ENCODE measurements at regions not wholly inside any gene's neighbourhood (a gene's known extent, or its start where the extent isn't known, plus 50 kb on each side); places are given as distances from the start of the nearest gene placed in this dataset.
"Not testable (repeated sequence)": the region's sequence is repeated elsewhere in the genome, so short reads cannot be mapped to it uniquely, and the experiment has no call there.

GRCh38 chr9:75372499-75373268 is 284.4 kb downstream of the OSTF1 start:
- Mint-ChIP-seq H3K9me3 (peaks cover 0 to 5% (median 2%) of the 10 kb centered on the region in 5 donors), H3K27me3 (peaks cover 2 to 4% of the 10 kb centered on the region in 2 donors), H3K4me1 (no peaks in the 10 kb centered on the region), H3K4me3 (no peak overlapping the region), H3K36me3 (no peaks in the 10 kb centered on the region), H3K27ac (no peak overlapping the region)
- Histone ChIP-seq H3K4me3 (ENCODE audit: low read length) (no peak overlapping the region), H3K27me3 (ENCODE audit: insufficient read depth, low read length, poor library complexity, severe bottlenecking) (no peaks in the 10 kb centered on the region), H3K36me3 (ENCODE audit: insufficient read depth, low read length) (no peaks in the 10 kb centered on the region), H3K4me1 (ENCODE audit: insufficient read depth, low read length) (no peaks in the 10 kb centered on the region), H3K9me3 (ENCODE audit: low read length) (no peaks in the 10 kb centered on the region), H3K27ac (ENCODE audit: low read depth, low read length) (no peak overlapping the region)
- no peak for DNase-seq
- CTCF ChIA-PET: no interaction called here
- POLR2A ChIA-PET: no interaction called here

DNA sequence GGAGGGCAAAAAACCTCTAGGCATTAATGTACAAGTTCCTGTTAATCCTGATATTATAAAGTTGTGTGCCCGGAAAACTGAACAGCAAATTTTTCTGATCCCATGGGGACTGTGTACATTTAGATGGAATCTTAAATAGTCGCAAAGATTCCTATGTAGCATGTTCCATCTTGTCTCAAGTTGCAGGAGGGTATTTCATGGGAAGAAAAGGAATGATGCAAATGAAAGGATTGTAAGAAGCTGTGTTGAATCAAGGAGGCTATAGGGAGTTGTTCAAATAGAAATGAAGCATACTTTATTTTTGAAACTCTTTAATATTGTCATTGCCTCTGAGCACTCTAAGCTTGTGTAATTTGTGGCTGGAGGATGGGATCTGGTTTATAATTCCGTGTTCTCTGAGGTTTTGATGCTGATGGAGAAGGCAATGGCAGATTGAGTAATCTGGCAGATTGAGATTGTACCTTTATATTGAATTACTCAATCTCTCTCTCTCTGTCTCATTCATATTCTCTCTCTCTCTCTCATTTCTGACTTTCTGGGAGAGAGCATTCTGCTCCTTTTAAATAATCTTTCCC is 288.5 kb downstream of the OSTF1 start:
- no peak overlapping the region for H3K27ac ChIP-seq (ENCODE audit: low read depth, low read length)
- DNase-seq: no peak
- no peak overlapping the region for H3K4me3 ChIP-seq (ENCODE audit: low read length)
- Mint-ChIP-seq H3K9me3 (peaks cover 0 to 6% (median 4%) of the 10 kb centered on the region in 5 donors), H3K27me3 (peaks cover 2 to 4% of the 10 kb centered on the region in 2 donors), H3K4me1 (no peaks in the 10 kb centered on the region), H3K36me3 (peaks cover 0 to 1% (median 0%) of the 10 kb centered on the region in 3 donors), H3K27ac (no peak overlapping the region), H3K4me3 (no peak overlapping the region)
- ChIA-PET POLR2A (no interaction called here), CTCF (no interaction called here)
- no peaks in the 10 kb centered on the region for H3K36me3 ChIP-seq (ENCODE audit: insufficient read depth, low read length)
- no peaks in the 10 kb centered on the region for H3K9me3 ChIP-seq (ENCODE audit: low read length)
- no peaks in the 10 kb centered on the region for H3K4me1 ChIP-seq (ENCODE audit: insufficient read depth, low read length)
- H3K27me3 ChIP-seq (ENCODE audit: insufficient read depth, low read length, poor library complexity, severe bottlenecking): no peaks in the 10 kb centered on the region

DNA sequence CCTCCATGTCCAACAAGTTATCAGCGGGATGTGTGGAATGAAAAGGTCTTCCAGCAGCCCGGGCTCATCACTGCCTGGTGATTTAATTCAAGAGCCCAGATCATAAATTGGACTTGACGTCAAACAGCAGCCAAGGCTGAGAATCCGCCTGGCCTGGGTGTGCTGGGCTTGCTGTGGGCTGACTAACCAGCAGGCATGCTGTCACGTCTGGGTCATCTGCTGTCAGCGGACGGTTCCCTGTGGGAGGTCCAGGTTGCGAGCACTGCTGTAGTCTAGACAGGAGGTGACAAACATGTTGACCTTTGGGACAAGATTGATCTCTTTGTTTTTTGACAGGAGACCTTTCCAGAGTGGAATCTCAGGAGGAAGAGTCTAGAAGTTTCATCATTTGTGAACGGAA is 289.7 kb downstream of the OSTF1 start:
- H3K27ac ChIP-seq (ENCODE audit: low read depth, low read length): no peak overlapping the region
- H3K9me3 Mint-ChIP-seq: peaks cover 0 to 11% (median 4%) of the 10 kb centered on the region in 5 donors
- ChIA-PET CTCF (no interaction called here), POLR2A (no interaction called here)
- H3K9me3 ChIP-seq (ENCODE audit: low read length): no peaks in the 10 kb centered on the region
- no peak overlapping the region for H3K4me3 ChIP-seq (ENCODE audit: low read length)
- H3K27me3 Mint-ChIP-seq: peaks cover 2 to 4% of the 10 kb centered on the region in 2 donors
- H3K36me3 ChIP-seq (ENCODE audit: insufficient read depth, low read length): no peaks in the 10 kb centered on the region
- no peak overlapping the region for H3K4me3 Mint-ChIP-seq
- H3K4me1 ChIP-seq (ENCODE audit: insufficient read depth, low read length): no peaks in the 10 kb centered on the region
- H3K27me3 ChIP-seq (ENCODE audit: insufficient read depth, low read length, poor library complexity, severe bottlenecking): no peaks in the 10 kb centered on the region
- no peak overlapping the region for H3K27ac Mint-ChIP-seq
- DNase-seq: no peak
- H3K36me3 Mint-ChIP-seq: peaks cover 0 to 1% (median 0%) of the 10 kb centered on the region in 3 donors
- no peaks in the 10 kb centered on the region for H3K4me1 Mint-ChIP-seq

- Histone ChIP-seq H3K4me1 (ENCODE audit: insufficient read depth, low read length) (no peaks in the 10 kb centered on the region), H3K27ac (ENCODE audit: low read depth, low read length) (no peak overlapping the region), H3K4me3 (ENCODE audit: low read length) (no peak overlapping the region), H3K9me3 (ENCODE audit: low read length) (no peaks in the 10 kb centered on the region), H3K36me3 (ENCODE audit: insufficient read depth, low read length) (no peaks in the 10 kb centered on the region), H3K27me3 (ENCODE audit: insufficient read depth, low read length, poor library complexity, severe bottlenecking) (no peaks in the 10 kb centered on the region)
- H3K27ac Mint-ChIP-seq: no peak overlapping the region
- H3K9me3 Mint-ChIP-seq: peaks cover 0 to 11% (median 7%) of the 10 kb centered on the region in 5 donors
- ChIA-PET CTCF (no interaction called here), POLR2A (no interaction called here)
- H3K4me1 Mint-ChIP-seq: no peaks in the 10 kb centered on the region
- H3K4me3 Mint-ChIP-seq: no peak overlapping the region
- DNase-seq: no peak
- H3K27me3 Mint-ChIP-seq: peaks cover 2 to 4% of the 10 kb centered on the region in 2 donors
- peaks cover 0 to 1% (median 0%) of the 10 kb centered on the region in 3 donors for H3K36me3 Mint-ChIP-seq
Observed at GRCh38 chr9:75378926-75379325, 290.6 kb downstream of the OSTF1 start.

DNA sequence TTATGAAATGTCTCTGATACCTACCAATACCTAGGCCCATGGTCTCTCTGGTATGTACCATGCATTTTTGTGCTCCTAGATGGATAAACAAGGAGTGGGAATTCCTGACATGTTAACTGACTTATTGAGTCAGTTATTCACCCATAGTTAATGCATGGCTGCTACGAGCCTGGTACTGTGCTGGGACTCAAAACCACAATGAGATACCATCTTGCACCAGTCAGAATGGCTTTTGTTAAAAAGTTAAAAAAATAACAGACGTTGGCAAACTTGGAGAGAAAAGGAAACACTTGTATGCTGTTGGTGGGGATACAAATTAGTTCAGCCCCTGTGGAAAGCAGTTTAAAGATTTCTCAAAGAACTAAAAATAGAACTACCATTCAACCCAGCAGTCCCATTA is 293.8 kb downstream of the OSTF1 start:
- H3K27me3 ChIP-seq (ENCODE audit: insufficient read depth, low read length, poor library complexity, severe bottlenecking): no peaks in the 10 kb centered on the region
- H3K36me3 ChIP-seq (ENCODE audit: insufficient read depth, low read length): no peaks in the 10 kb centered on the region
- H3K4me3 ChIP-seq (ENCODE audit: low read length): no peak overlapping the region
- Mint-ChIP-seq H3K4me3 (no peak overlapping the region), H3K27me3 (peaks cover 0 to under 1% of the 10 kb centered on the region in 2 donors), H3K36me3 (peaks cover 0 to 1% (median 0%) of the 10 kb centered on the region in 3 donors), H3K4me1 (no peaks in the 10 kb centered on the region), H3K27ac (no peak overlapping the region), H3K9me3 (peaks cover 5 to 22% (median 16%) of the 10 kb centered on the region in 5 donors)
- H3K27ac ChIP-seq (ENCODE audit: low read depth, low read length): no peak overlapping the region
- H3K4me1 ChIP-seq (ENCODE audit: insufficient read depth, low read length): no peaks in the 10 kb centered on the region
- ChIA-PET CTCF (no interaction called here), POLR2A (no interaction called here)
- DNase-seq: no peak
- H3K9me3 ChIP-seq (ENCODE audit: low read length): peaks cover 3% of the 10 kb centered on the region

DNA sequence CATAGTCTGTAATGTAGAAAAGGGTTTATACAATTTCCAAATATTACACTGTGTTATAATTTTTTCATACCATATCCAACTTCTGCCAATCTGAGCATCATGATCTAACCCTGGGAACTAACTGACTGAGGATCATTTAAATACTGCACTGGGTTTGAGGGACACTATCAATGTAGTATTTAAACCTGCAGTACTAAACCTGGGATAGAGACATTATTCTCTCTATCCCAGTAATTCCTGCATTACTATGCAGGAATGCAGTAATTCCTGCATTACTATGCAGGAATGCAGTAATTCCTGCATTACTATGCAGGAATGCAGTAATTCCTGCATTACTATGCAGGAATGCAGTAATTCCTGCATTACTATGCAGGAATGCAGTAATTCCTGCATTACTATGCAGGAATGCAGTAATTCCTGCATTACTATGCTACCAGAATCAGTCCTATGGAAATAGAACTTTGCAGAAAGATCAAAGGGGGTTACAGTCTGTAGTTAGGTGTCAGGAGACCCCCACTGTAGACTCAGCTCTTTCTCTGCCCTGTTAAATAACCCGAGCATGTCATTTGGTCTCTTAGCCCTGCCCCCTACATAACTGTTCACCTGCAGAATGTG is 295.2 kb downstream of the OSTF1 start:
- CTCF ChIA-PET, DNase-seq, H3K27ac Mint-ChIP-seq: not testable (repeated sequence)

GRCh38 chr9:75385236-75385635 is 296.9 kb downstream of the OSTF1 start:
- H3K27ac Mint-ChIP-seq: no peak overlapping the region
- H3K27me3 ChIP-seq (ENCODE audit: insufficient read depth, low read length, poor library complexity, severe bottlenecking): no peaks in the 10 kb centered on the region
- POLR2A ChIA-PET: no interaction called here
- no peak overlapping the region for H3K4me3 Mint-ChIP-seq
- H3K4me1 ChIP-seq (ENCODE audit: insufficient read depth, low read length): no peaks in the 10 kb centered on the region
- DNase-seq: no peak
- no peaks in the 10 kb centered on the region for H3K4me1 Mint-ChIP-seq
- H3K36me3 Mint-ChIP-seq: no peaks in the 10 kb centered on the region
- no peak overlapping the region for H3K4me3 ChIP-seq (ENCODE audit: low read length)
- peaks cover 3% of the 10 kb centered on the region for H3K9me3 ChIP-seq (ENCODE audit: low read length)
- H3K27ac ChIP-seq (ENCODE audit: low read depth, low read length): no peak overlapping the region
- no peaks in the 10 kb centered on the region for H3K36me3 ChIP-seq (ENCODE audit: insufficient read depth, low read length)
- H3K9me3 Mint-ChIP-seq: peaks cover 4 to 21% (median 13%) of the 10 kb centered on the region in 5 donors
- CTCF ChIA-PET: no interaction called here
- no peaks in the 10 kb centered on the region for H3K27me3 Mint-ChIP-seq

More for the DNA sequence above, 295.2 kb downstream of the OSTF1 start:
- H3K4me1 ChIP-seq (ENCODE audit: insufficient read depth, low read length); H3K27ac ChIP-seq (ENCODE audit: low read depth, low read length); H3K4me3 Mint-ChIP-seq; H3K36me3 ChIP-seq (ENCODE audit: insufficient read depth, low read length); H3K27me3 Mint-ChIP-seq; POLR2A ChIA-PET; H3K4me1 Mint-ChIP-seq; H3K36me3 Mint-ChIP-seq; H3K4me3 ChIP-seq (ENCODE audit: low read length); H3K27me3 ChIP-seq (ENCODE audit: insufficient read depth, low read length, poor library complexity, severe bottlenecking); H3K9me3 ChIP-seq (ENCODE audit: low read length): not testable (repeated sequence)
- H3K9me3 Mint-ChIP-seq: peaks cover 5 to 22% (median 16%) of the 10 kb centered on the region in 5 donors

DNA sequence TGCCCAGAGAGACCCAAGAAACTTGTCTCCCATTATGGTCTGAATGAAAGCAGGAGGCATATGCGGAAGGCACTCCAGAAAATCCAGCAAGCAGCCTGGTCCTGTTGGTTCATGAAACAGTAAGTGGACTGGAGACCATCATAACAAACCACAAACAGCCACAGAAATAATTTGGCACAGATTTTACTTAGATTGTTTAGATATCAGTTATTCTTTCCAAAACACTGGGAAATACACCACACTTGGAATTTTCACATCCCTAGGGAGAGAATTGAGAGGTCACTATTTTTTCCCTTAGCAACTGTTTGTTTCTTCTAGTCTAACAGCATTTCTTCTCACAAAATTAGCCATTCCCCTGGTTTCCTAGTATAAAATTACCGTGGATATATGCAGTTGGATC is 300.8 kb downstream of the OSTF1 start:
- CTCF ChIA-PET: no interaction called here
- H3K9me3 Mint-ChIP-seq: peaks cover 1 to 16% (median 16%) of the 10 kb centered on the region in 5 donors

More for the DNA sequence above, 300.8 kb downstream of the OSTF1 start:
- Histone ChIP-seq H3K9me3 (ENCODE audit: low read length) (peaks cover 3% of the 10 kb centered on the region), H3K4me3 (ENCODE audit: low read length) (no peak overlapping the region), H3K4me1 (ENCODE audit: insufficient read depth, low read length) (no peaks in the 10 kb centered on the region), H3K27me3 (ENCODE audit: insufficient read depth, low read length, poor library complexity, severe bottlenecking) (no peaks in the 10 kb centered on the region), H3K36me3 (ENCODE audit: insufficient read depth, low read length) (no peaks in the 10 kb centered on the region), H3K27ac (ENCODE audit: low read depth, low read length) (no peak overlapping the region)
- no peaks in the 10 kb centered on the region for H3K4me1 Mint-ChIP-seq
- POLR2A ChIA-PET: no interaction called here
- H3K27ac Mint-ChIP-seq: no peak overlapping the region
- no peak overlapping the region for H3K4me3 Mint-ChIP-seq
- no peaks in the 10 kb centered on the region for H3K27me3 Mint-ChIP-seq
- no peaks in the 10 kb centered on the region for H3K36me3 Mint-ChIP-seq
- no peak for DNase-seq
